ENCODE measurements at regions not wholly inside any gene's neighbourhood (a gene's known extent, or its start where the extent isn't known, plus 50 kb on each side); places are given as distances from the start of the nearest gene placed in this dataset.

DNA sequence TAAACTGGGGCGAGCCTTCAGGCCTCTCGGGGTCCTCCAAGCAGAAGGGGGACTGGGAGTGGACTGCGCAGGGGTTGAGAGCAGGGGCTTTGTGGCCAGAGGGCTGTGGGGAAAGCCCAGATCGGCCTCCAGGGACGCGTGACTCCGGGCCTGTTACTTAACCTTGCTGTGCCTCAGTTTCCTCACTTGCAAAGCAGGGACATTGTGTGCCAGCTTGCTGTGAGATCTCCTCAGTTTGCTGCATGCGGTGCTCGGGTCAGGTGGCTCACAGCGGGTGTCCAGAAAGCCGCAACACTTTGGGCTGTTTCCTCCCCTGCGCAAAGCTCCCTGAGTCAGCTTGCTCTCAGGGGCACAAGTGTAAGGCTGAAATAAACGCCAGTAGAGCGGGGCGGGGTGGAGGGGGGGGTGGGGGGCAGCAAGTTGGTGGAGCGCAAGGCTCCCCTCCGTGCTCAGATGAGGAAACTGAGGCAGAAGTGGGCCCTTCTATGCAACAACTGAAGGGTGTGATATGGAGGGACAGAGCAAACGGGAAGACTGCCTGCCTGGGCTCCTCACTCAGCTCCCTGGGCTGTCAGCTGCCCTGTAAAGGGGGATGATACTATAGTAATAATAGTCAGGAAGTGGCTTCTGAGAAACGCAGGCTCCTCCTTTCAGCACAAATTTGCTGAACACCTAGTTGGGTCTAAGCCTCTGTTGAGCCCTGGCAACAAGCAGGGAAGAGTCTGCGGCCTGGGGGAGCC lies 101.0 kb downstream of the HMX1 start:
- H3K4me3 ChIP-seq = no peak overlapping the region
- H3K27ac ChIP-seq = no peak overlapping the region
- no peak for DNase-seq (ENCODE audit: low spot score)
- TF ChIP-seq, protein P1, sequence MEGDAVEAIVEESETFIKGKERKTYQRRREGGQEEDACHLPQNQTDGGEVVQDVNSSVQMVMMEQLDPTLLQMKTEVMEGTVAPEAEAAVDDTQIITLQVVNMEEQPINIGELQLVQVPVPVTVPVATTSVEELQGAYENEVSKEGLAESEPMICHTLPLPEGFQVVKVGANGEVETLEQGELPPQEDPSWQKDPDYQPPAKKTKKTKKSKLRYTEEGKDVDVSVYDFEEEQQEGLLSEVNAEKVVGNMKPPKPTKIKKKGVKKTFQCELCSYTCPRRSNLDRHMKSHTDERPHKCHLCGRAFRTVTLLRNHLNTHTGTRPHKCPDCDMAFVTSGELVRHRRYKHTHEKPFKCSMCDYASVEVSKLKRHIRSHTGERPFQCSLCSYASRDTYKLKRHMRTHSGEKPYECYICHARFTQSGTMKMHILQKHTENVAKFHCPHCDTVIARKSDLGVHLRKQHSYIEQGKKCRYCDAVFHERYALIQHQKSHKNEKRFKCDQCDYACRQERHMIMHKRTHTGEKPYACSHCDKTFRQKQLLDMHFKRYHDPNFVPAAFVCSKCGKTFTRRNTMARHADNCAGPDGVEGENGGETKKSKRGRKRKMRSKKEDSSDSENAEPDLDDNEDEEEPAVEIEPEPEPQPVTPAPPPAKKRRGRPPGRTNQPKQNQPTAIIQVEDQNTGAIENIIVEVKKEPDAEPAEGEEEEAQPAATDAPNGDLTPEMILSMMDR (IDR thresholded peaks at IDR 0.05) = no peak

DNA sequence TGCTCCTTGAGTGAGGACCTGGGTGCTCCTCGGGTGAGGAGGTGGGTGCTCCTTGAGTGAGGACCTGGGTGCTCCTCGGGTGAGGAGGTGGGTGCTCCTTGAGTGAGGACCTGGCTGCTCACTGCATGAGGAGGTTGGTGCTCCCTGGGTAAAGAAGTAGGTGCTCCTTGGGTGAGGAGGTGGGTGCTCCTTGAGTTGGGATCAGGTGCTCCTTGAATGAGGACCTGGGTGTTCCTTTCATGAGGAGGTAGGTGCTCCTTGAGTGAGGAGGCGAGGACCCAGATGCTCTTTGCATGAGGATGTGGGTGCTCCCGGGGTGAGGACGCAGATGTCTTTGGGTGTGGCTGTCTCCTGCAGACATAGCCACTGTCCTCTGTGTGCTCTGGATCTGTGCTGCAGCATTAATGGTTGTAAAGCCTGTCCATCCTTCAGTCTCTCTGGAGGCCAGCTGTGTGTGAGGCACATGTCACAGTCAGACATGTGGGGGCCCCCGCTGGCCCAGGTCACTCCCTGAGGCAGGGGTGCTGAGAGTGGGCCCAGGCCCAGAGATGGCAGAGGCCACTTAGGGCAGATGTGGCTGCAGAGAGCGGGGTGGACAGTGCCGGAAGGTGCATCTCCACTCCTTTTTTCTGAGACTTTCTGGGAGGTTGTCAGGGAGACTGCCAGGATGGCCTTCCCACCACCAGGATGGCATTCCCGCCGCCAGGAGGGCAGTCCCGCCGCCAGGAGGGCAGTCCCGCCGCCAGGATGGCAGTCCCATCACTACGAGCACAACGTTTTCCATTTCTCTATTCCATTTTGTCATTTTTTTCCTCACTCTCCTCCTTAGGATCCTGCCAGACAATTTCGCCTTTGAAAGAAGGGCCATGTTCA lies 101.8 kb downstream of the HMX1 start:
- Histone ChIP-seq H3K4me3 (no peak overlapping the region), H3K27ac (no peak overlapping the region)
- TF ChIP-seq, protein P1 (IDR thresholded peaks at IDR 0.05) = no peak
- DNase-seq (ENCODE audit: low spot score) = no peak

DNA sequence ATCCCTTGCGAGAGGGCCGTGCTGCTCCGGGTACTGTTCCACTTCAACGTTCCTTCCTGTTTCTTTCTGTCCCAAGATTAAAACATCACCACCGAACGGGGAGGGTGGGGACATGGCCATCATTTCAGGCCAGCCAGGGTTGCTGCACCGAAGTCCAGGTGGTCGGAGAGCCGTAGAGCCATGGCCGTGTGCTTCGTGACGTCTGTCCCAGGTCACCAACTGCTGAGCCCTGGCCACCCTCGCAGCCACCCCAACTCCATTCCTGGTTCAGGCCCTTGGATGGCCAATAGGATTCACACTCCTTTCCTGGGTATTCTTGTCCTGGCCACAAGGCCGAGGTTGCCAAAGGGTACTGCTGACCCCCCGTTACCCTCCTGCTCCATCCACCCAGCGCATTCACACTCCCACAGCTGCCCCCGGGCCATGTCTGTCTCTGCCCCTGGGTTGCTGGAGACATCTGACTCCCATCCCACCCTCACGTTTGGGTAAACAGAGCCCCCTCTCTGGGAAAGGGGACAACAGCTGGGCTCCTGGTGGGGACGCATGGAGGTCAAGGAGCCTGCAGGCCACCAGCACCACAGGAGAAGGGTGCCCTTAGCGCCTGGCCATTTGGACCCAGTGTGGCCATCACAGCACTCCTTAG lies 103.2 kb downstream of the HMX1 start:
- no peak for DNase-seq (ENCODE audit: low spot score)
- Histone ChIP-seq H3K4me3 (no peak overlapping the region), H3K27ac (no peak overlapping the region)
- TF ChIP-seq, protein P1 (IDR thresholded peaks at IDR 0.05) = no peak

DNA sequence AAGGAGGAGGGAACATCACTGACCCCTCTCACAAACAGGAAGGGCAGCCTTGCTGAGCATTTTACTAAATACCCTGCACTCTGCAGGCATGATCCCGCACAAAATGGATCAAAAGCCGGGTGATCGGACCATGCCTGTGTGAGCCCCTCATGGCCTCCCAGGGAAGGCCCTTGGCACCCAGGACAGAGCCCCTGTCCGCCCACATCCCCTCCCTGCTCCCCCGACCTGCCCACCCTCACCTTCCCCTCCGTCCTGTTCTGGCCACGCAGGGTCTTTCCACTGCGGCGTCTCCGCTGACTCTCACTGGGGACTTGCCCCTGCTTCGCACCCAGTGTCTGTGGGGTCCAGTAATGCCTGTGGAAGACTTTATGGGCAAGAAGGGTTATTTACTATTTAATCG lies 105.0 kb downstream of the HMX1 start:
- DNase-seq (ENCODE audit: low spot score) = peak; percentile 62
- TF ChIP-seq, protein P1 (IDR thresholded peaks at IDR 0.05) = no peak
- H3K4me3 ChIP-seq = no peak overlapping the region
- no peak overlapping the region for H3K27ac ChIP-seq

DNA sequence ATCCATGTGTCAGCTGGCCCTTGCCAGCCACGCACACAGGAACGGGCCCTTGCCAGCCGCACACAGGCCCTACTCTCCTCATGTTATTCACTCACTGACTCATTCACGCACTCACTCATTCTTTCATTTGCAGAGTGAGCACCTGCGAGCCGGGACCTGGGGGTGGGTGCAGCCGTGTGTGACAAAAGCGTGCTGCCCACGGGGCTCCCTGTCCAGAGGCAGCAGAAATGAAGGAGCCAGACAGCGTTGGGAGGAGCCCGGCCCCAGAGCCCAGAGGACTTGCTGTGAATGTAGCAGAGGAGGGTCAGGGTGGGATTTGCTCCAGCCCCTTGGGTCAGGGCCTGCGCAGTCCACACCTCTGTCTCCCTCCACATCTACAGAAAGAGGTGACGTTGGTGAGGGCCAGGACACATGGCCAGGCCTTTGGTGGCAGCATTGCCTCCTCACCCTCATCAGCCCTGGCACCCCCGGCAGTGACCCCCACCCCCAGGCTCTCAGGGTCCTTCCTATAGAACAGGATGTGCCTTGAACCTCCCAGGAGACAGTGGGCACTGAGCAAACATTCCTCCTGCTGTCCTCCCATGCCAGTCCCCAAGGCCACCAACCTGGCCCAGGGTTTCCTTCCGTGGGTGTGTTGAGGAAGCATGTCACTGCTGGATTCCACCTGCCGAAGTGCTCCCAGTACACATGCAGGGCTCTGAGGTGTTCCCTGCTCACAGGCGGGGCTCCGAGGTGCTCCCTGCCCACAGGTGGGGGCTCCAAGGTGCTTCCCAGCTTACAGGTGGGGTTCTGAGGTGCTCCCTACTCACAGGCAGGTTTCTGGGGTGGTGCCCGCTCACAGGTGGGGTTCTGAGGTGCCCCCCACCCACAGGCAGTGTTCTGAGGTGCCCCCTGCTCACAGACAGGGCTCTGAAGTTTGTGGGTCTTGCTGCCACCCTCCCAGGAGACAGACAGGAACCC lies 105.7 kb downstream of the HMX1 start:
- Histone ChIP-seq H3K27ac (no peak overlapping the region), H3K4me3 (no peak overlapping the region)
- peak; percentile 65 for DNase-seq (ENCODE audit: low spot score)
- TF ChIP-seq, protein P1 (IDR thresholded peaks at IDR 0.05) = no peak

DNA sequence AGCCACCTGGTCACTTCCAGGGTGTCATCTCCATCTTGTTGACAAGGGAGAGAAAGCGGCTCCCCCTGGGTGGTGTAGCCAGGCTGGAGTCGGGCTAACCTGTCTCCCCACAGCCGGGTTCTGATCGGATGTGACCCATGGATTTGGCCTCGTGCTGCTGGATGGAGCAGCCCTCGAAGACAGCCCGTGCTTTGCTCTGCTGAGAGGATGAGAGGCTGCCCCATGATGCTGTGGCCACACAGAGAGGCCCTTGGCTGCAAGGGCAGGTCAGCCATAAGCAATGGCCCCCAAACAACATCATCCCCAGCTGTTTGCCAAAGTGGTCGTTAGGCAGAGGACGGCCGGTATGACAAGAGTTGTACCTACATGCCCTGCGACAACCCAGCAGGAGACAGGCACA lies 106.6 kb downstream of the HMX1 start:
- DNase-seq (ENCODE audit: low spot score) = peak; percentile 35
- H3K27ac ChIP-seq = no peak overlapping the region
- TF ChIP-seq, protein P1 (IDR thresholded peaks at IDR 0.05) = no peak
- H3K4me3 ChIP-seq = no peak overlapping the region

Measured in coronary artery (tissue), 2 donors.